GM21381 (cell line): ENCODE measurements at regions not wholly inside any gene's neighbourhood (a gene's known extent, or its start where the extent isn't known, plus 50 kb on each side); places are given as distances from the start of the nearest gene placed in this dataset.

Source experiments
- ATAC-seq: cut with Tn5 transposase; IDR thresholded peaks from one replicate; pipeline ENCODE4 v1.9.1; 2021; ENCODE audit warnings: mild to moderate bottlenecking, moderate library complexity; ENCODE audit not compliant: unreplicated experiment

GRCh38 chr17:73782641-73783381 lies 138.6 kb upstream of the SDK2 start:
- ATAC-seq, result no peak

- no peak for ATAC-seq
Observed at GRCh38 chr17:73783382-73783766, 139.1 kb upstream of the SDK2 start.

- no peak for ATAC-seq
Observed at GRCh38 chr17:73783945-73784603, 139.8 kb upstream of the SDK2 start.

- ATAC-seq, result no peak
Observed at GRCh38 chr17:73785496-73785895, 141.3 kb upstream of the SDK2 start.

- no peak for ATAC-seq
Observed at GRCh38 chr17:73785958-73786743, 141.9 kb upstream of the SDK2 start.

- ATAC-seq, result no peak
Observed at GRCh38 chr17:73787076-73788059, 143.1 kb upstream of the SDK2 start.

GRCh38 chr17:73788111-73788510 lies 143.9 kb upstream of the SDK2 start:
- ATAC-seq, result no peak

- ATAC-seq, result no peak
Observed at GRCh38 chr17:73791121-73791520, 146.9 kb upstream of the SDK2 start.

GRCh38 chr17:73791631-73792030 lies 147.4 kb upstream of the SDK2 start:
- no peak for ATAC-seq

- no peak for ATAC-seq
Observed at GRCh38 chr17:73792994-73793393, 148.7 kb upstream of the SDK2 start.

- no peak for ATAC-seq
Observed at GRCh38 chr17:73794336-73794735, 150.1 kb upstream of the SDK2 start.

- no peak for ATAC-seq
Observed at GRCh38 chr17:73795730-73796129, 151.5 kb upstream of the SDK2 start.

GRCh38 chr17:73797594-73798110 lies 153.4 kb upstream of the SDK2 start:
- no peak for ATAC-seq

GRCh38 chr17:73798111-73798748 lies 154.0 kb upstream of the SDK2 start:
- no peak for ATAC-seq

GRCh38 chr17:73799096-73799495 lies 154.9 kb upstream of the SDK2 start:
- no peak for ATAC-seq

GRCh38 chr17:73799781-73800627 lies 155.8 kb upstream of the SDK2 start:
- ATAC-seq, result no peak

GRCh38 chr17:73800893-73801292 lies 156.6 kb upstream of the SDK2 start:
- no peak for ATAC-seq

GRCh38 chr17:73801455-73802100 lies 157.3 kb upstream of the SDK2 start:
- ATAC-seq, result no peak

- ATAC-seq, result no peak
Observed at GRCh38 chr17:73802314-73802713, 158.1 kb upstream of the SDK2 start.
